ENCODE measurements at regions not wholly inside any gene's neighbourhood (a gene's known extent, or its start where the extent isn't known, plus 50 kb on each side); places are given as distances from the start of the nearest gene placed in this dataset.
"Not testable (repeated sequence)": the region's sequence is repeated elsewhere in the genome, so short reads cannot be mapped to it uniquely, and the experiment has no call there.

DNA sequence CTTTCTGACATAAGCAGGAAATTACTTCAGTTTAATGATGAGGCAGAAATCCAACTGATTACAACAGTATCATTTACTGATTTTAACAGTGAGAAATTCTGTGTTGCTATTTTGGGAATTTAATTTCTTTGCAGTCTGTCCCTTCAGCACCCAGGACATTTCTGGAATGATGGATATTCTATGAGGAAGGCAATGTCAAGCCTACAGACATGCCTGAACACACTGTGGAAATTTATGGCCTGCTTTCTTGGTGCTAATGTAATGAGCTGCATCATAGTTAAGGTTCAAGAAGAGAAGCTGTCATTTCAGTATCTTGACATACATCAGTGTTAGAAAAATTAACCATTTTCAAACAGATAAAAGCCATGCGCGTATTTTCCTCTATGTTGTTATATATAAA, 87.7 kb downstream of the SLITRK1 start:
- no peak for DNase-seq (ENCODE audit: low read depth, low spot score)
- Histone ChIP-seq H3K27ac (ENCODE audit: low read length) (no peak overlapping the region), H3K4me1 (ENCODE audit: control insufficient read depth, insufficient read depth, low read length) (no peaks in the 10 kb centered on the region), H3K4me3 (ENCODE audit: low read length) (no peak overlapping the region), H3K27me3 (ENCODE audit: control insufficient read depth, insufficient read depth, low read length) (no peaks in the 10 kb centered on the region), H3K9me3 (ENCODE audit: control insufficient read depth, insufficient read depth, low read length) (no peaks in the 10 kb centered on the region), H3K36me3 (ENCODE audit: control insufficient read depth, insufficient read depth, low read length) (no peaks in the 10 kb centered on the region)
- WGBS (ENCODE audit: insufficient coverage, insufficient read length), result no CpG with 5 or more reads among the region's 2 CpGs

DNA sequence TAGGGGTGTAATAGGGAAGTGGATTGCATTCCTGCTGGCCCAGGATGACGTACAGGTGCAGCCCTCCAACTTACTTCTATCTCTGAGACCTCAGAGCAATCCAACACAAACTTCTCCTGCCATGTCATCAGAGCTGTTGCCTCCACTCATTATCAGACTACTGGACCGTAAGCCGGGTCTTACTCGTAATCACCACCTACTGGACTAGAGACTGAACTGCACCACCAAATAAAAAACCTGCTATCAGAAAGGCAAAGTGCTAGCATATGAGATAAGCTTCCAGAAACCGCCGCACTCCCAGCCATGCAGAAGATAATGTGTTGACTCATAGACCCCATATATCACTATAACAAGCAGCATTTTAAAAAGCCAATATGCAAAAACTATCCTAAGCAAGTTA, 102.0 kb downstream of the SLITRK1 start:
- DNase-seq (ENCODE audit: low read depth, low spot score), result peak; percentile 52
- WGBS (ENCODE audit: insufficient coverage, insufficient read length), result no CpG with 5 or more reads among the region's 6 CpGs

DNA sequence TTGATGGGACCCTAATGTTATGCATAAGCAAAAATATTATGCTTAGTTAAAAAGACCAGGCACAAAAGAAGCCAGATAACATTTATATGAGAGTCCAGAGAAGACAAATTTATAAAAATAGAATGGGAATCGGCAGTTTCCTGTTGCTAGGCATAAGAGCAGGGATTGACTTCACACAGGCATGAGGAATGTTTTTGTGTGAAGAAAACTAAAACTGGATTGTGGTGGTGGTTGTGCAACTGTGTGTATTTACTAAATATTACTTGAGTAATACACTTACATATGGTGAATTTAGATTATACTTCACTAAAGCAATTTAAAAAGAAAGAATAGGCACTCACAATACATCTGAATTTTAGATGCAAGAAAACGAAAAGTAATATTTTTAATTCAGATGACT, 108.3 kb downstream of the SLITRK1 start:
- H3K4me3 ChIP-seq (ENCODE audit: low read length), result no peak overlapping the region
- no CpG with 5 or more reads among the region's 2 CpGs for WGBS (ENCODE audit: insufficient coverage, insufficient read length)
- no peak for DNase-seq (ENCODE audit: low read depth, low spot score)
- no peaks in the 10 kb centered on the region for H3K9me3 ChIP-seq (ENCODE audit: control insufficient read depth, insufficient read depth, low read length)
- H3K4me1 ChIP-seq (ENCODE audit: control insufficient read depth, insufficient read depth, low read length), result no peaks in the 10 kb centered on the region
- H3K27ac ChIP-seq (ENCODE audit: low read length), result no peak overlapping the region
- no peaks in the 10 kb centered on the region for H3K27me3 ChIP-seq (ENCODE audit: control insufficient read depth, insufficient read depth, low read length)
- H3K36me3 ChIP-seq (ENCODE audit: control insufficient read depth, insufficient read depth, low read length), result no peaks in the 10 kb centered on the region

More for the DNA sequence above, 102.0 kb downstream of the SLITRK1 start:
- Histone ChIP-seq H3K36me3 (ENCODE audit: control insufficient read depth, insufficient read depth, low read length) (no peaks in the 10 kb centered on the region), H3K4me3 (ENCODE audit: low read length) (no peak overlapping the region), H3K27me3 (ENCODE audit: control insufficient read depth, insufficient read depth, low read length) (no peaks in the 10 kb centered on the region), H3K27ac (ENCODE audit: low read length) (no peak overlapping the region), H3K9me3 (ENCODE audit: control insufficient read depth, insufficient read depth, low read length) (no peaks in the 10 kb centered on the region), H3K4me1 (ENCODE audit: control insufficient read depth, insufficient read depth, low read length) (no peaks in the 10 kb centered on the region)

DNA sequence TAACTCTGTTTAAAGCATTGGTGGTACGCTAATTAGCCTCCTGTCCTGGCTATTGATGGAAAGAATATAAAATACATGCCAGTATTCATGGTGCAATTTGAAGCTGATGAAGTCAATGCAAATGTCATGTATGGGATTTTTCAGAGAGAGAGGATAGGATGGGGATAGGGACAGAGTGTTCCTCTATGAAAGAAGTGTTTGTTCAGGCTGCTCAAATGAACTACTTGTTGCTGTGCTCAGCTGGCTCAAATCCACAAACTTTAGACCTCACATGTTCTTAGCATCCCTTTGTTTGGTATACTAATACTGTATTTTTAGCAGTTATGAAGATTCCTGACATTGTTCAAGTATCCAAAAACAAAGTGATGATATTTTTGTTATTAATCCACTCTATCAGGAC, 116.5 kb downstream of the SLITRK1 start:
- Histone ChIP-seq H3K4me3 (ENCODE audit: low read length) (no peak overlapping the region), H3K9me3 (ENCODE audit: control insufficient read depth, insufficient read depth, low read length) (no peaks in the 10 kb centered on the region), H3K27me3 (ENCODE audit: control insufficient read depth, insufficient read depth, low read length) (no peaks in the 10 kb centered on the region), H3K27ac (ENCODE audit: low read length) (no peak overlapping the region), H3K4me1 (ENCODE audit: control insufficient read depth, insufficient read depth, low read length) (no peaks in the 10 kb centered on the region), H3K36me3 (ENCODE audit: control insufficient read depth, insufficient read depth, low read length) (no peaks in the 10 kb centered on the region)
- no peak for DNase-seq (ENCODE audit: low read depth, low spot score)
- no CpG with 5 or more reads among the region's 1 CpG for WGBS (ENCODE audit: insufficient coverage, insufficient read length)

DNA sequence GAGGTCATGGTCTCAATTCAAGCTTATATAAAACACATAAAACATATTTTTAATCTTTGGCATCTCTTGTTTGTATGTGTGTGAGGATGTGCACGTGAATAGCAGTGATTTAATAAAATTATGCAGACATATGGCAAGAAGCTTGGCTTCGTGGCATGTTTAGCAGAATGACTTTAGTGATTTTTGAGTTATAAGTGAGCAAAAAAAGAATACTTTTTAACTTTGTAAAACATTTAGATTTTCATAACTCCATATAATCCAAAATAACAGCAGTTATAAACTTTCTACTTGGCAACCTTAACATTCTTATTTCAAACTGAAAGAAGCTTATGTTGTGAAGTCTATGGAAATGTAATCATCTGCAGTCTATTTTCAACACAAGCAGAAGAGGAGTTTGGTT, 120.6 kb downstream of the SLITRK1 start:
- Histone ChIP-seq H3K27me3 (ENCODE audit: control insufficient read depth, insufficient read depth, low read length) (no peaks in the 10 kb centered on the region), H3K36me3 (ENCODE audit: control insufficient read depth, insufficient read depth, low read length) (no peaks in the 10 kb centered on the region), H3K27ac (ENCODE audit: low read length) (no peak overlapping the region), H3K4me1 (ENCODE audit: control insufficient read depth, insufficient read depth, low read length) (no peaks in the 10 kb centered on the region), H3K4me3 (ENCODE audit: low read length) (no peak overlapping the region), H3K9me3 (ENCODE audit: control insufficient read depth, insufficient read depth, low read length) (no peaks in the 10 kb centered on the region)
- no peak for DNase-seq (ENCODE audit: low read depth, low spot score)
- WGBS (ENCODE audit: insufficient coverage, insufficient read length), result no CpG with 5 or more reads among the region's 2 CpGs

DNA sequence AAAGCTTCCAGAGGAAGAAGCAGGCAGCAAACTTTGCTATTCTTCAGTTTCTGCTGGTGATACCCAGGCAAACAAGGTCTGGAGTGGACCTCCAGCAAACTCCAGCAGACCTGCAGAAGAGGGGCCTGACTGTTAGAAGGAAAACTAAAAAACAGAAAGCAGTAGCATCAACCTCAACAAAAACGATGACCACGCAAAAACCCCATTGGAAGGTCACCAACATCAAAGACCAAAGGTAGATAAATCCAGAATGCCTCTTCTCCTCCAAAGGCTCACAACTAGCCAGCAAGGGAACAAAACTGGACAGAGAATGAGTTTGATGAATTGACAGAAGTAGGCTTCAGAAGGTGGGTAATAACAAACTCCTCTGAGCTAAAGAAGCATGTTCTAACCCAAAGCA, 127.1 kb downstream of the SLITRK1 start:
- WGBS (ENCODE audit: insufficient coverage, insufficient read length), result no CpG with 5 or more reads among the region's 2 CpGs
- not testable (repeated sequence) for H3K27me3 ChIP-seq (ENCODE audit: control insufficient read depth, insufficient read depth, low read length); H3K4me3 ChIP-seq (ENCODE audit: low read length); H3K9me3 ChIP-seq (ENCODE audit: control insufficient read depth, insufficient read depth, low read length); H3K27ac ChIP-seq (ENCODE audit: low read length); H3K36me3 ChIP-seq (ENCODE audit: control insufficient read depth, insufficient read depth, low read length); H3K4me1 ChIP-seq (ENCODE audit: control insufficient read depth, insufficient read depth, low read length); DNase-seq (ENCODE audit: low read depth, low spot score)

DNA sequence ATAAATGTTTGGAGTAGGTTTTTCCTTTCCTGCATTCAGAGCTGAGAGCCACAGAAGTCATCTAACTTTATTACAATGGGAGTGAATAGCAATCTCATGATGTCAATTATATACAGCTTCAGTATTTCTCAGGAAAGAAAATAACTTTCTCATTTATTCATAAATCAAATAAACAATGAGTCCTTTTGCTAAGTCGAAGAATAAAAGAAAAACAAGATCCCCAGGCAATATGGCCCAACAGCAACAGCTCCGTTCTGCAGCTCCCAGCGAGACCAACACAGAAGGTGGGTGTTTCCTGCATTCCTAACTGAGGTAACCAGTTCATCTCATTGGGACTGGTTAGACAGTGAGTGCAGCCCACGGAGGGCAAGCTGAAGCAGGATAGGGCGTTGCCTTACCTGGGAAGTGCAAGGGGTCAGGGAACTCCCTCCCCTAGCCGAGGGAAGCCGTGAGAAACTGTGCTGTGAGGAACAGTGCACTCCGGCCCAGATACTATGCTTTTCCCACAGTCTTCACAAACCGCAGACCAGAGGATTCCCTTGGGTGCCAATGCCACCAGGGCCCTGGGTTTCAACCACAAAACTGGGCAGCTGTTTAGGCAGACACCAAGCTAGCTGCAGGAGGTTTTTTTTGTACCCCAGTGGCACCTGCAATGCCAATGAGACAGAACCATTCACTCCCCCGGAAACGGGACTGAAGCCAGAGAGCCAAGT, 128.2 kb downstream of the SLITRK1 start:
- H3K27me3 ChIP-seq (ENCODE audit: control insufficient read depth, insufficient read depth, low read length), result no peaks in the 10 kb centered on the region
- no CpG with 5 or more reads among the region's 11 CpGs for WGBS (ENCODE audit: insufficient coverage, insufficient read length)
- no peaks in the 10 kb centered on the region for H3K4me1 ChIP-seq (ENCODE audit: control insufficient read depth, insufficient read depth, low read length)
- no peak for DNase-seq (ENCODE audit: low read depth, low spot score)
- H3K9me3 ChIP-seq (ENCODE audit: control insufficient read depth, insufficient read depth, low read length), result no peaks in the 10 kb centered on the region
- H3K36me3 ChIP-seq (ENCODE audit: control insufficient read depth, insufficient read depth, low read length), result 0 out of 2 replicates have a peak, but pooled peaks cover 3% of the 10 kb centered on the region
- no peak overlapping the region for H3K4me3 ChIP-seq (ENCODE audit: low read length)
- no peak overlapping the region for H3K27ac ChIP-seq (ENCODE audit: low read length)

DNA sequence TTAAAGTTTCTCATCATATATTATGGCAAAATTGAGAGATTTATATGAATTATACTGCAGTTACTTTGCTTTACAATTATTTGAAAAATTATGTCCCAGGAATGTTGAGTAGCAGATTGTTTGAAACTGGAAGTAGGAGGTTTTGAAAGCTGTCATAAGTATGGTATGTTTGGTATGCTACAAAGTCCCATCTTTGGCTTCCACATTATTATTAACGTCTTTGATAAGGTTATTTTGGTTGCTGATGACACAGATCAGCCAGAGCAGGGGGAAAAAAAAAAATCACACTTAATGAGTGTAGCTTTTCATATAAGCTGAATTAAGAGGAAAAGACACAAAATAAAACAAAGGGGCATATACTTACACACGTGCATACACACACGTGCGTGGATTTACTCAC, 130.1 kb downstream of the SLITRK1 start:
- no peaks in the 10 kb centered on the region for H3K9me3 ChIP-seq (ENCODE audit: control insufficient read depth, insufficient read depth, low read length)
- 0 out of 2 replicates have a peak, but pooled peaks cover 3% of the 10 kb centered on the region for H3K36me3 ChIP-seq (ENCODE audit: control insufficient read depth, insufficient read depth, low read length)
- H3K27ac ChIP-seq (ENCODE audit: low read length), result no peak overlapping the region
- H3K4me1 ChIP-seq (ENCODE audit: control insufficient read depth, insufficient read depth, low read length), result no peaks in the 10 kb centered on the region
- no peak for DNase-seq (ENCODE audit: low read depth, low spot score)
- no peak overlapping the region for H3K4me3 ChIP-seq (ENCODE audit: low read length)
- WGBS (ENCODE audit: insufficient coverage, insufficient read length), result no CpG with 5 or more reads among the region's 4 CpGs
- no peaks in the 10 kb centered on the region for H3K27me3 ChIP-seq (ENCODE audit: control insufficient read depth, insufficient read depth, low read length)

DNA sequence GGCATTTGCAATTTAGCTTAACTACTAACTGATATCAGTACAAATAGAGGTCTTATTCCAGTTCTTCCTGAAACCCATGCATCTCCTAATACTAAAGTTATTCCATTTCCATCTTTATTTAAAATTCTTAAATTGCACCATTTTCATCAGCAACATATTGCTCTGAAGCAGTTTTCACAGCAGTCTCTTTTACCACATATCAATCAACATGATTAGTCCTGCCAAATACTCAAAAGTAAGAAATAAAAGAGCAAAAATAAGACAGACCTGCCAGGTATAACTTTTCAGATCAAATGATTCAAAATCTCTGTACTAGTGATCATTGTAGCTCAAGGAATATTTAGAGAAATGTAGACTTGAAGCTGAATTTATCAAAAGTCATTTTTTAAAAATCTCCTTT, 141.7 kb downstream of the SLITRK1 start:
- Histone ChIP-seq H3K4me3 (ENCODE audit: low read length) (no peak overlapping the region), H3K4me1 (ENCODE audit: control insufficient read depth, insufficient read depth, low read length) (no peaks in the 10 kb centered on the region), H3K36me3 (ENCODE audit: control insufficient read depth, insufficient read depth, low read length) (no peaks in the 10 kb centered on the region), H3K9me3 (ENCODE audit: control insufficient read depth, insufficient read depth, low read length) (no peaks in the 10 kb centered on the region), H3K27ac (ENCODE audit: low read length) (no peak overlapping the region), H3K27me3 (ENCODE audit: control insufficient read depth, insufficient read depth, low read length) (no peaks in the 10 kb centered on the region)
- no peak for DNase-seq (ENCODE audit: low read depth, low spot score)

DNA sequence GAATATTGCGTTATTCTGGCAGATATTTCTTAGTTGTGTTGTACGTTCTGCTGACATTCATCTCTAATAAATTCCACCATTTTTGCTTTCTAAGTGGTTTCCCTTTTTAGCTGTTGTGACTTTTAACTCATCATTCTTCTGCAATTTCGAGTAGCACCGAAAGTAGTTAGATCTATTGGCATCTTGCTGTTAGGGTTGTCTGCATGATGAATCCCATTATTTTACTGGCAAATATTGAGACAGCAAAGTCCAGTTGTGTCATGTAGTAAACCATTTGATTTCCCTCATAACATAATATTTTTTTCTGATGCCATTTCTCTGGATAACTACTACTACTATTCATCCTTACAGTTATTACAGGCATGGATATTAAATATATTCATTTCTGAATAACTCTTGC, 143.9 kb downstream of the SLITRK1 start:
- Histone ChIP-seq H3K4me3 (ENCODE audit: low read length) (no peak overlapping the region), H3K27ac (ENCODE audit: low read length) (no peak overlapping the region), H3K4me1 (ENCODE audit: control insufficient read depth, insufficient read depth, low read length) (no peaks in the 10 kb centered on the region), H3K27me3 (ENCODE audit: control insufficient read depth, insufficient read depth, low read length) (no peaks in the 10 kb centered on the region), H3K36me3 (ENCODE audit: control insufficient read depth, insufficient read depth, low read length) (no peaks in the 10 kb centered on the region), H3K9me3 (ENCODE audit: control insufficient read depth, insufficient read depth, low read length) (no peaks in the 10 kb centered on the region)
- DNase-seq (ENCODE audit: low read depth, low spot score), result no peak
- 100% methylated on average over 1 of the region's 4 CpGs for WGBS (ENCODE audit: insufficient coverage, insufficient read length)

DNA sequence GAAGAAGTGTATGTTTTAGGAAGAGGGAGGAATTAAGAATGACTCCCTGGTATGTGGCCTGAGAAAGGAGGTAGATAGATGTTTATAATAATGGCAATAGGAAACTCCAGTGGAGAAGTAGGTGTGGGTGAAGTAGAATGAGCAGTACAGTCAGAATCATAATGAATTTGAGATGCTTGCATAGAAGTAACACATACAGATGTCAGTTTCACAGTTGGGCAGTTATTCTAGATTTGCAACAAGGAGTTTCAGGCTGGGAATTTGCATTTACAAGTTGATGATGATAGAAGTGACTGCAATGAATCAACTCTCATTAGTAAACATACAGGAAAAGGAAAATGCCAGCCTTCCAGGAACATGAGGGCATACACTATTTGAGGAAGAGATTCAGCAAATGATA, 149.0 kb downstream of the SLITRK1 start:
- H3K9me3 ChIP-seq (ENCODE audit: control insufficient read depth, insufficient read depth, low read length), result no peaks in the 10 kb centered on the region
- H3K27me3 ChIP-seq (ENCODE audit: control insufficient read depth, insufficient read depth, low read length), result no peaks in the 10 kb centered on the region
- DNase-seq (ENCODE audit: low read depth, low spot score), result no peak
- H3K4me3 ChIP-seq (ENCODE audit: low read length), result no peak overlapping the region
- H3K36me3 ChIP-seq (ENCODE audit: control insufficient read depth, insufficient read depth, low read length), result no peaks in the 10 kb centered on the region
- peaks cover 2% of the 10 kb centered on the region; the same call in 1 of the 2 replicates for H3K4me1 ChIP-seq (ENCODE audit: control insufficient read depth, insufficient read depth, low read length)
- no peak overlapping the region for H3K27ac ChIP-seq (ENCODE audit: low read length)
